H9 (cell line): ENCODE measurements at regions not wholly inside any gene's neighbourhood (a gene's known extent, or its start where the extent isn't known, plus 50 kb on each side); places are given as distances from the start of the nearest gene placed in this dataset.

Source experiments
- DNase-seq: peaks from one replicate; pipeline ENCODE4 v3.0.0-alpha.2; 2017
- H2AFZ ChIP-seq: one replicate; pipeline ENCODE4 v1.6.1; 2013; ENCODE audit warnings: mild to moderate bottlenecking, low read length, control low read depth, moderate library complexity
- H2AK5ac ChIP-seq: 2 replicates; pipeline ENCODE4 v1.6.1; 2013; ENCODE audit warnings: low read length, control low read depth, mixed read lengths; ENCODE audit not compliant: insufficient read length
- H2BK120ac ChIP-seq: one replicate; pipeline ENCODE4 v1.6.1; 2013; ENCODE audit warnings: low read depth, mild to moderate bottlenecking, low read length, control low read depth, inconsistent platforms; ENCODE audit not compliant: poor library complexity, severe bottlenecking
- H2BK12ac ChIP-seq: 2 replicates; pipeline ENCODE4 v1.6.1; 2013; ENCODE audit warnings: low read length, control low read depth, mixed read lengths, low read depth; ENCODE audit not compliant: insufficient read length
- H2BK15ac ChIP-seq: 2 replicates; pipeline ENCODE4 v1.6.1; 2013; ENCODE audit warnings: low read depth, low read length, control low read depth
- H2BK20ac ChIP-seq: one replicate; pipeline ENCODE4 v1.6.1; 2013; ENCODE audit warnings: low read depth, mild to moderate bottlenecking, low read length, control low read depth, inconsistent platforms; ENCODE audit not compliant: poor library complexity, severe bottlenecking
- H2BK5ac ChIP-seq: 2 replicates; pipeline ENCODE4 v1.6.1; 2013; ENCODE audit warnings: low read length, control low read depth, mixed read lengths; ENCODE audit not compliant: insufficient read length
- H3K14ac ChIP-seq: 2 replicates; pipeline ENCODE4 v1.6.1; 2013; ENCODE audit warnings: low read length, control low read depth; ENCODE audit not compliant: insufficient read depth
- H3K18ac ChIP-seq: 2 replicates; pipeline ENCODE4 v1.6.1; 2013; ENCODE audit warnings: low read depth, mild to moderate bottlenecking, mixed read lengths, low read length, control low read depth; ENCODE audit not compliant: insufficient read length
- H3K23ac ChIP-seq: 2 replicates; pipeline ENCODE4 v1.6.1; 2013; ENCODE audit warnings: low read length, control low read depth, mixed read lengths, low read depth; ENCODE audit not compliant: insufficient read length
- H3K23me2 ChIP-seq: 2 replicates; pipeline ENCODE4 v1.6.1; 2013; ENCODE audit warnings: low read depth, mild to moderate bottlenecking, mixed read lengths, low read length, control low read depth; ENCODE audit not compliant: insufficient read length, poor library complexity, severe bottlenecking
- H3K27ac ChIP-seq: 2 replicates; pipeline ENCODE4 v1.5.1; 2013; ENCODE audit warnings: low read length, control low read depth, mixed read lengths, low read depth; ENCODE audit not compliant: insufficient read length
- H3K27me3 ChIP-seq: 2 replicates; pipeline ENCODE4 v1.6.1; 2013; ENCODE audit warnings: low read length, control low read depth, inconsistent platforms; ENCODE audit not compliant: insufficient read depth
- H3K4ac ChIP-seq: 2 replicates; pipeline ENCODE4 v1.6.1; 2013; ENCODE audit warnings: low read depth, mild to moderate bottlenecking, control low read depth, inconsistent platforms, low read length, moderate library complexity
- H3K4me1 ChIP-seq: 2 replicates; pipeline ENCODE4 v1.6.1; 2013; ENCODE audit warnings: low read length, control low read depth, inconsistent platforms; ENCODE audit not compliant: insufficient read depth
- H3K4me2 ChIP-seq: 2 replicates; pipeline ENCODE4 v1.6.1; 2013; ENCODE audit warnings: low read length, control low read depth, mixed read lengths; ENCODE audit not compliant: insufficient read length, insufficient read depth
- H3K56ac ChIP-seq: 2 replicates; pipeline ENCODE4 v1.6.1; 2013; ENCODE audit warnings: low read depth, mild to moderate bottlenecking, mixed read lengths, low read length, control low read depth; ENCODE audit not compliant: insufficient read length
- H3K79me1 ChIP-seq: 2 replicates; pipeline ENCODE4 v1.6.1; 2013; ENCODE audit warnings: low read depth, mild to moderate bottlenecking, moderate library complexity, low read length, control low read depth, inconsistent platforms; ENCODE audit not compliant: insufficient read depth, poor library complexity, severe bottlenecking
- H3K79me2 ChIP-seq: 2 replicates; pipeline ENCODE4 v1.6.1; 2013; ENCODE audit warnings: low read length, control low read depth, inconsistent platforms; ENCODE audit not compliant: insufficient read depth
- H3K9ac ChIP-seq: 2 replicates; pipeline ENCODE4 v1.6.1; 2013; ENCODE audit warnings: low read length, control low read depth, mixed read lengths; ENCODE audit not compliant: insufficient read length; ENCODE audit errors: extremely low read depth
- H3K9me3 ChIP-seq: one replicate; pipeline ENCODE4 v1.6.1; 2013; ENCODE audit warnings: low read depth, low read length, inconsistent platforms; ENCODE audit not compliant: control insufficient read depth
- H3T11ph ChIP-seq: one replicate; pipeline ENCODE4 v1.6.1; 2013; ENCODE audit warnings: mild to moderate bottlenecking, low read length, control low read depth, inconsistent platforms
- H4K20me1 ChIP-seq: one replicate; pipeline ENCODE4 v1.6.1; 2013; ENCODE audit not compliant: control insufficient read depth, insufficient read length, insufficient read depth
- H4K5ac ChIP-seq: 2 replicates; pipeline ENCODE4 v1.6.1; 2013; ENCODE audit warnings: low read depth, mild to moderate bottlenecking, mixed read lengths, low read length, control low read depth; ENCODE audit not compliant: insufficient read length
- H4K8ac ChIP-seq: replicated peaks from 2 replicates; pipeline ENCODE4 v1.6.1; 2013; ENCODE audit warnings: low read length, control low read depth, mixed read lengths, low read depth; ENCODE audit not compliant: insufficient read length
- H4K91ac ChIP-seq: 2 replicates; pipeline ENCODE4 v1.6.1; 2013; ENCODE audit warnings: low read depth, mild to moderate bottlenecking, moderate library complexity, mixed read lengths, low read length, control low read depth; ENCODE audit not compliant: insufficient read length
- H3K27ac Mint-ChIP-seq, 3 experiments: 2 replicates in 2 of 3; 3 replicates in 1 of 3; pipeline ENCODE4 v1.8.0; 2020 to 2021; ENCODE audit warnings: mixed read lengths in 3 of 3, mild to moderate bottlenecking in 1 of 3, moderate library complexity in 1 of 3
- H3K27me3 Mint-ChIP-seq: 2 replicates; pipeline ENCODE4 v1.8.0; 2021; ENCODE audit warnings: low read depth, mild to moderate bottlenecking, moderate library complexity, mixed read lengths
- H3K36me3 Mint-ChIP-seq, 3 experiments: 2 replicates in 2 of 3; 3 replicates in 1 of 3; pipeline ENCODE4 v1.8.0; 2020 to 2021; ENCODE audit warnings: low read depth in 3 of 3, mixed read lengths in 3 of 3; ENCODE audit not compliant: insufficient read depth in 1 of 3
- H3K4me1 Mint-ChIP-seq, 2 experiments: 2 replicates each; pipeline ENCODE4 v1.8.0; 2020; ENCODE audit warnings: mixed read lengths in 2 of 2
- H3K4me3 Mint-ChIP-seq, 2 experiments: 2 replicates in 1 of 2; 3 replicates in 1 of 2; pipeline ENCODE4 v1.8.0; 2020 to 2021; ENCODE audit warnings: mild to moderate bottlenecking in 2 of 2, mixed read lengths in 2 of 2, moderate library complexity in 1 of 2
- H3K9me3 Mint-ChIP-seq, 2 experiments: 2 replicates in 1 of 2; 3 replicates in 1 of 2; pipeline ENCODE4 v1.8.0; 2020; ENCODE audit warnings: mild to moderate bottlenecking in 2 of 2, mixed read lengths in 2 of 2, moderate library complexity in 1 of 2
- CTCF ChIP-seq: fragments of 200-600 bp; sonication (generic); conservative IDR thresholded peaks from 3 replicates; pipeline ENCODE4 v1.8.0; 2021; ENCODE audit warnings: antibody characterized with exemption, mild to moderate bottlenecking
- WGBS: extraction: QIAGEN DNeasy Blood & Tissue Kit; methylation state at CpG from one replicate; pipeline ENCODE4 v1.1.7; 2013; ENCODE audit warnings: missing lambda C conversion rate, low lambda C conversion rate, mixed read lengths; ENCODE audit not compliant: insufficient read length; ENCODE audit errors: extremely low coverage; 5-methylcytosine and 5-hydroxymethylcytosine counted together

- Histone ChIP-seq H3K4me2 (no peak overlapping the region), H2BK120ac (no peak overlapping the region), H3T11ph (no peak overlapping the region), H2BK20ac (no peak overlapping the region), H3K79me2 (no peaks in the 10 kb centered on the region), H3K27me3 (no peaks in the 10 kb centered on the region), H3K4ac (no peak overlapping the region), H4K8ac (no peak overlapping the region), H3K56ac (no peak overlapping the region), H3K23ac (no peak overlapping the region), H4K91ac (no peak overlapping the region), H2BK12ac (no peak overlapping the region), H3K4me1 (no peaks in the 10 kb centered on the region), H3K18ac (no peak overlapping the region), H3K23me2 (no peaks in the 10 kb centered on the region), H3K9me3 (no peaks in the 10 kb centered on the region), H3K27ac (no peak overlapping the region), H4K20me1 (no peaks in the 10 kb centered on the region), H3K14ac (no peak overlapping the region), H3K79me1 (no peaks in the 10 kb centered on the region), H3K9ac (no peak overlapping the region), H4K5ac (no peak overlapping the region), H2BK15ac (no peak overlapping the region), H2AFZ (no peak overlapping the region), H2BK5ac (no peak overlapping the region), H2AK5ac (no peak overlapping the region)
- Mint-ChIP-seq H3K27ac (no peak overlapping the region), H3K9me3 (peaks cover 0 to 3% of the 10 kb centered on the region in 2 experiments; a peak in 1 of 5 replicates), H3K4me3 (no peak overlapping the region), H3K27me3 (no peaks in the 10 kb centered on the region), H3K4me1 (no peaks in the 10 kb centered on the region), H3K36me3 (no peaks in the 10 kb centered on the region; a peak in 1 of 7 replicates)
- TF ChIP-seq CTCF = no peak
- no peak for DNase-seq
- no CpG with 5 or more reads among the region's 1 CpG for WGBS
These were observed 121.1 kb upstream of the SPRY2 start for GRCh38 chr13:80462037-80462436.
